ENCODE measurements at regions not wholly inside any gene's neighbourhood (a gene's known extent, or its start where the extent isn't known, plus 50 kb on each side); places are given as distances from the start of the nearest gene placed in this dataset.
"Not testable (repeated sequence)": the region's sequence is repeated elsewhere in the genome, so short reads cannot be mapped to it uniquely, and the experiment has no call there.

DNA sequence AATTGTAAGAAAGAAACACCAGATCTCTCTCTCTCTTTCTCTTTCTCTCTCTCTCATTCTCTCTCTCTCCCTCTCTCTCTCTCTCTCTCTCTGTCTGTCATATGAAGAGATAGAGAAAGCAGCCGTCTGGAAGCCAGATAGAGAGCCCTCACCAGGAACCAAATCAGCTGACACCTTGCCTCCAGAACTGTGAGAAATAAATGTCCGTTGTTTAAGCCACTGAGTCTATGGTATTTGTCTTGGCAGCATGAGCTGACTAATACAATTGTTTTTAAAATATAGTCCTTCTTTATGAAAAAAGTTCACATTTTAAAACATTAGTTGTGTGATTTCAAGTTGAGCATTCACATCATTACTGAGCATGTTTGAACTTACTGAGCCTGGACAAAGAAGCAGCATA lies 275.6 kb downstream of the CETN3 start:
- DNase-seq (ENCODE audit: low read depth in 2 of 2) = no peak

DNA sequence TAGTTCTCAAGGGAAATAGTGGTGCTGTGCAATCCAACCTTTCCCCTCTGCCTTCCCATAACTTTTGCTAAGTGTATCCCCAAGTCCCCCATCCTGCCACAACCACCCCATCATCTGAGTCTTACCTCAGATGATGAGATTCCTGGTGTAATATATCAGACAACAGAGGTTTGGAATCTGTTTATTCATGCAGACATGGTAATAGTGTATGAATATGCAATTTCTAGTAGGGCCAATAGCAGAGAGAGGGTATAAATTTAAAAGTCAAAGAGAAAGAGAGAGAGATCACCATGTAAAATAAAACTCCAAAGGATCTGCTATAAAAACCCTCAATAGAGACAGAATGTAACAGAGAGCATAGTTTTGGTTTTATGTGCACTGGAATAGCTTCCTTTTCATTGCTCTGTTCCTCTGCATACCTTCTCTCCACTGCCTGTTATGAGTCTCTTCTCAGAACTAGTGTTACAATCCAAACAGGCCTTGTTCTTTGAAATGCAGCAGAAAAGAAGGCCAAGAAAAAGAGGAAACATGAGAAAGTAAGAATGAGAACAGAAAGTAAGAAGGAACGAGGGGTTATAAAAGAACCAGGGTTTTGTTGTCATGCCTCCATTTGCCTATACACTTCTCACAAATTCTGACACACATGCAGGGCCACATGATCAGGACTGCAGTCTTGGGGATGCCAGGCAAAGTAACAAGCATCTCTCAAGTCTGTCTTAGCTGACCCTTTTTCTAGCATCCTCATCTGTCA lies 278.0 kb downstream of the CETN3 start:
- no peak for DNase-seq (ENCODE audit: low read depth in 2 of 2)

DNA sequence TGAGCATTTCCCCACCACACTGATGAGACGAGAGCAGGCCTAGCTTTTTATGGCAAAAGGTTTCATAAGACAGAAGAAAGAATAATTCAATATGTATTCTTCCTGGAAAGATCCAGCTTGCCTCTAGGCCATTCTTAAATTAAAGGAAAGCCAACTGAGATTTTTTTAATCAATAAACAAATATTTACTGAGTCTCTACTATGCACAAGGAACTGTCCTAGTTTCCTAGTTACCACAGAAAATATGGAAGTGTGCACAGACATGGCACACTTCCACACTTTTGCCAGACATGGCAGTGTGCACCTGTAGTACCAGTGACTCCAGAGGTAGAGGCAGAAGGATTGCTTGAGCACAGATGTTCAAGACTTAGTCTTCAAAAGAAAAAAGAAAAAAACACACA lies 281.0 kb downstream of the CETN3 start:
- no peak for DNase-seq (ENCODE audit: low read depth in 2 of 2)

DNA sequence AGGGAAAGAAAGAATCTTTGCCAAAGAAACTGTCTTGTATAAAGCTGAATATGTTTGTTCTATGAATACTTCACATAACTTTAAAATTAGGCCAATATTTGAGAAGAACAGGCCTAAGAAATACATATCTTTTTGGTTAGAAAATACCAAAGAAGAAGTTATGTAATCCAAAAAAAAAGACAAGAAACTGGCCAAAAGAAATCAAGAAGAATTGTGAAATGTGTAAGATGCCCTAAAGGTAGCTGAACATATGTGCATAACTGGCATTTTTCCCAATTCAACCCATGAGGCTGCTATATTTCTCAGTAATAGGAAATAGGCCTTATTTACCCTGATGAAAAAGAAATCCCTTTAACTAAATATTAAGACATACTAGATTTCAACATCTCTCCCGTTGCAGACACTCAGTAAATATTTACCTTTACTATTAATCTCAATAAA lies 290.0 kb downstream of the CETN3 start:
- peak; percentile 39 to 40 for DNase-seq (ENCODE audit: low read depth in 2 of 2)

DNA sequence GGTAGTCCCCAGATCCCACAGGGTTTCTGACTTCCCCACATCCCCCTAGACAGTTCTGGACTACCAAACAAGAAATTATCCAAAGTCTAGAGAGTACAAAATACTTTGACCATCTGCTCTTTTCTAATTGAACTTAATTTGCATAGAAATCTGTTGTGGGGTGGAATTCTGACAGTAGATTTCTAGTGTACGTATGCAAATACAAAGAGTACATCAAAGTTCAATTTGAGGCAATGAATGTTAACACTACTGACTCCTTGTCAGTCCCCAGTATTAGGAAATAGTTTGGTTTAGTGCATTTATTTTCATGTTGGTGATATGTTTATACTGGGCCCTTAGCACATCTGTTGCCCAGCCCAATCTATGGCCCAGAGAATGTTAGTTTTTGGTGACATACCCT lies 292.6 kb downstream of the CETN3 start:
- no peak for DNase-seq (ENCODE audit: low read depth in 2 of 2)

DNA sequence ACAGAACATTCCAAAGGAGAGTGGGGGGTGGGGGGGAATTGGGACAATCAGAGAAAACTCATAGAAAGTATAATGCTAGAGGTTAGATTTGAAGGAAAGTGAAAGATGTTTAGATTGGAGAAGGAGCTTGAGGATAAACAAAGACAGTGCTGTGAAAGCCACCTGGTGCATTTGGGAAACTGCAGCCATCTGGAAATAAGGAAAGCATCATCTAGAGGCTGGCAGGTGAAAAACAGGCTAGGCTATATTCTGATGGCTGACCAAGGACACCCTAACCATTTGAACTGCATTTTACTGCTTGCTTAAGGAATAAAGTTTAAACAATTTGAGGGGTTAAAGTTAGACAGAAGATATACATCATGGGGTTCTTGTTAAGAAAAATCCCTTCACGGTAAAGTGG lies 296.4 kb downstream of the CETN3 start:
- no peak for DNase-seq (ENCODE audit: low read depth in 2 of 2)

DNA sequence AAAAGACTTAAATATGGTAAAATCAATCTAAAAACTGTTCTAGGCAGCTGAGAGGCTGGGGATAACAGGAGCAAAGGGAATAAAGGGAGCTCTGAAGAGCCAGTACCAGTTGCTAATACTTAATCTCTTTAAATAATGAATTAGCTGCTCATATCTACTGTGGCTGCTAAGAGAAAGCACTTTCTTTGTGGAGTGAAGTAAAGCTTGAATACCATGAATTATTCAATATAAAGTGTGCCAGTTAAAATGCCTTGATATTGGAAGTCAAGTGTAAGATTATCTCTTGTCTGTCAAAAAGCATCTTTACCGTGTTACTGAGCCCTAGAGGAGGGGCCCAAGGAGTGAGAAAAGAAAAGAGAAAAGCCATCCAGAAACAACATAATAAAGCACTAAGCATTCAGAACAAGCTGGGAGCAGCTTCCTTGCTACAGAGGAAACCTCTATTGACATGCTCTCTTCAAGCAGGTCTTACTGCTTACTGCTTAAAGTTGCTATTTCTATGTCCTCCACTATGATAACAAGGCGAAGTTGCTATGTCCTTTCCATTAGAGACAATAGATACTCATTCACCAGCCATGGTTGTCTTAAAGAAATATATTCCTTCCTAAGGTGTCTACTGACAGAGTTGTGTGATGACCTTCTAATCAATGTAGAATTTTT lies 297.4 kb downstream of the CETN3 start:
- DNase-seq (ENCODE audit: low read depth in 2 of 2) = no peak

DNA sequence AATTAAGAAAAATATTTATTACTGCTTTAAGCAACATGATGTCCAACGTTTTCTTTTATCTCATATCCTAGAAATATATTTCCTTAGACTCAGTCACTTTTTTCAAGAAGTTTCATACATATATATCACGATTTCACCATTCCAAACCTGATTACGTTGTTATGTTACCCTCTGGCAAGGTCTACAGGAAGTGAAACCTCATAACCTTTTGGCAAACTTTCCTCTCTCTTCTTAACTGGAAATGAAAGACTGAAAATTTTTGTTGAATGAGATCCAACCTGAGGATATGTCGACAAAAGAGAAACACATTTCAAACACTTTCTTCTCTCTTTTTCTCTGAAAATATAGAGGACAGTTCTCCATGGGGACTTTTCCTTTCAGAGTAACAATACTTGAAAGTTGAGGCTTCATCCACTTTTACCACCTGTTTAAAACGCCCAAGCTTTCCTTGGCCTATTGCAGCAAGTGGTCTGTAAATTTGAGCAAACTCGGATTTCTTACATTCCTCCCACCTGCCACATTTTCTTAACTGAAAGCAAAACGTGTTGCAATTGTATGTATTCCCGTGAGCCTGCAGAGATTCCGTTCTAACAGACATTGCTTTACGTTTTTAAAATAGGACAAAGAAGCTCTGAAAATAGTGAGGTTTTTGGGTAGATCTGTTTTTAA lies 298.1 kb downstream of the CETN3 start:
- no peak for DNase-seq (ENCODE audit: low read depth in 2 of 2)

DNA sequence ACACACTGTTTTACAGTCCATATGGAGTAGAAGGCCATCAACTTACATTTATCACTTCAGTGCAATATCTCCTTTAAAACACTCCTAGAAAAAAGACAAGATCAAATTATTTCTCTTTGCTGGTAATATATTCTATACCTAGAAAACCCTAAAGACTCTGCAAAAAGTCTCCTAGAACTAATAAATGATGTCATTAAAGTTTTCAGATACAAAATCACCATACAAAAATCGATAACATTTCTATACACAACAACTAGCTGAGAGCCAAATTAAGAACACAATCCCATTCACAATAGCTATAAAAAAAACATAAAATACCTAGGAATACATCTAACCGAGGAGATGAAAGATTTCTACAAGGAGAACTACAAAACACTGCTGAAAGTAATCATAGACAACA lies 300.3 kb downstream of the CETN3 start:
- no peak for DNase-seq (ENCODE audit: low read depth in 2 of 2)

DNA sequence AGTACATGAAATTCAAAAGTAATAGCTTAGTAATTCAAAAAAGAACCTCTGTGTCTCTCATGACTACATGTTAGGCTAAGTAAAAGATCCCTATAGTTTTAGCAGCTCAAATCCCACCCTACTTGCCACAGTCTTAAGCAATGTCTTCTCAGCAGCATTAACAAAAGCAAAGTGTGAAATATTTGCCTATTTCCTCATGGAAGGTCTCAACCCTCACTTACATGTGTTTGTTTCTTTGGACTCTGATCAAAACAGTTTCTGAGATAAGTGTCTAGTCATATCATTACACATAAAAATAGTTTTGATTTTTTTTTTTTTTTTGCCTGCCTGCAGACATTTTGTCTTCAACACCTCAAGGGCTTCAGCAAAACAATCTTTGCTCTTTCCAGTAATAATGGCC lies 310.5 kb downstream of the CETN3 start:
- no peak for DNase-seq (ENCODE audit: low read depth in 2 of 2)

DNA sequence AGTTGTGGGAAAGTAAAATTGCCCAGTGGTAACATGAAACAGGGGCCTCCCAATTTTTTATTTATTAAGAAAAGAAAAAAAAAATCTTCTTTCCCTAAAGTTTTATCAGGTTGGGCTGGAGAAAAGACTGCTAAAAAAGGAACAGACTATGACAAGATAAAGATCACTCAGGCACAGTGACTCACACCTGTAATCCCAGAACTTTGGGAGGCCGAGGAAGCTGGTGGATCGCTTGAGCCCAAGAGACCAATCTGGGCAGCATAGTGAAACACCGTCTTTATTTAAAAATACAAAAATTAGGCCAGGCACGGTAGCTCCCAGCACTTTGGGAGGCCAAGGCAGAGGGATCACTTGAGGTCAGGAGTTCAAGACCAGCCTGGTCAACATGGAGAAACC lies 312.5 kb downstream of the CETN3 start:
- DNase-seq (ENCODE audit: low read depth in 2 of 2) = no peak

DNA sequence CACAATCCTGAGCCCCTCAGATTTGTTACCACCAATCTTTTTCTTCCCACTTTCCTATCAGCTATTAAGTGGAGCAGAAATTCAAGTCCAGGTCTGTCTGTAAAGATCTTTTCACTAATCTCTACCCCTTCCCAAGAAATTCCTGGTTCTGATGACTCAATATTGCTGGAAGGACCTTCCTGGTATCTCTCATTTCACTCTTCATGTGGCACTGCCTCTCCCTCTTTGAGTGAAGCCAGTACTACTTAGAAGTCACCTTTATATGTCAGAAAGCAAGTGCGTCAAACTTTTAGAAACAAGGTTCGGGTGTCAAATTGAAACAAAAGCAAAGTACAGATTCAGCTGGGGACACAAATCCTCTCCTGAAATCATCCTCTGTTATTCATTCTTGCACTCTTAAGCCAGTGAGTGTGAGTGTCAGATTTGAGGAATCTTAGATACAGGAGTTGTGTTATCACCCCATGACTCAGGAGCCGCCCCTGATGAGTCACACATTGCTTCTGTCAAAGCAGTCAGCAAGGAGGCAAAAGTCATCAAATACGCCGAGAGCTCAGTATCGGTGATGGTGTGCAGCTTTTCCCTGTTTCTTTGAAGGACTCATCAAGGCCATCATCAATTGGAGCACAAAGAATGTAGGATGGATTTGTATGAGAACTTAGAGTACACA lies 313.0 kb downstream of the CETN3 start:
- peak; percentile 60 to 65 for DNase-seq (ENCODE audit: low read depth in 2 of 2)

DNA sequence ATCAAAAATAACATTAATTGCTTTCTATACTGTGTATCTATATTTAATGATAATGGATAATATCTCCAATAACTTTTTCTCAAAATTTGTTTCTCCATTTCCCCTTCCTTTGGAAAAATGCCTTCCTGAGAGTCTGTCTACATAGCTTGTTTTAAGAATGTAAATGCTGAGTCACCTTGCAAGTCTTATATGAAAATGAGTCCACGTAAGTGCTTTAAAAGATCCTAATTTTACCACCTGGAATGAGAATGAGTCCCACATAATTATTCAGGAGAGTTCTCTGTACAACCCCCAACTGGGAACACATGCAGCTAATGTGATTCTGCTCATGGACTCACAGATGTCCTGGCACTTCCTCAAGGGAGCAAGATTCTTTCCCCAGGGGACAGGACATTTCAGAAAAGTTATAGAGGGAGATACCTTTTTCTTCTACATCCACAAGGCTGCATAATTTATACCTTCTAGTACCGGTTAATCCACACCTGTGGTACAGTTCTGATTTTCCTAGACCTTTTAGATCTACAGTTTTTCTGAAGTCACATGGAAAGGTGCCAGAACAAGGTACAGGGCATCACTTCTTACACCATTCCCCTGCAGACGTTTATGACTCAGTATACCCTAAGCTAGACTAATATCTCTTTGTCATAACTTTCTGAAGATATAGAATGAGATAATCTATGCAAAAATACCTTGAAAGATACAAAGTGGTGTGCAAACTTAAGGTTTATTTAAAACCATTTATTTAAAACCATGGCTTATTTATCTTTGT lies 314.1 kb downstream of the CETN3 start:
- no peak for DNase-seq (ENCODE audit: low read depth in 2 of 2)

DNA sequence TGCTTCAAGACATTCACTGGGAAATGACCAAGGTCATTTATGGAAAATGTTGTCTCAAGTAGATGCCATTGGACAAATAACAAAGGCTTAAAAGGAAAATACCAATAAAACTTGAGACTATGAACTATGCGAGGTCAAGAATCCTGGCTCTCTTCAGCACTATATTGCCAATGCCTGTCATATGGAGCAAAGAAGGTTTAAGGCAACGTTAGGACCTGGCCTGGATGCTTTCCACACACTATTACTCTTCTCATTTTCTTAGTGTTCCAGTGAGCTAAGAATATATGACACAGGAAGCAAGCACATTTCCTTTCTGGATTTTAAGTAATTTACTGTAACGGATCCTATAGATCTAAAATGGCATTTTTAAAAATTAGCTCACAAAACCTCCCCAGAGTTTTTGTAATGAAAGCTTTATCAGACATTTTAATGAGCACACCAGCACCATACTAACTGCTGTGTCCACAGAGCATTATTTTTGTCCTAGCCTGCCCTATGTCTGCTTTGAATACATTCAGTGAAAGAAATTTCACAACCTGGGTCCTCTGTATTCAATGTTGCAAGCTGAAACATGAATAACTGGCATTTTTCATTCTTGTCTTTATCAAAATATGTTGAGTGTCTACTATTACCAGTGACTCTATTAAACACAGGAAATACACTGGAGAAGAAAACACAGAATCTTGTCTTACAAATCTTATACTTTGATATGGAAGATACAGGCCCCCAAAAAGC lies 315.6 kb downstream of the CETN3 start:
- DNase-seq (ENCODE audit: low read depth in 2 of 2) = no peak

DNA sequence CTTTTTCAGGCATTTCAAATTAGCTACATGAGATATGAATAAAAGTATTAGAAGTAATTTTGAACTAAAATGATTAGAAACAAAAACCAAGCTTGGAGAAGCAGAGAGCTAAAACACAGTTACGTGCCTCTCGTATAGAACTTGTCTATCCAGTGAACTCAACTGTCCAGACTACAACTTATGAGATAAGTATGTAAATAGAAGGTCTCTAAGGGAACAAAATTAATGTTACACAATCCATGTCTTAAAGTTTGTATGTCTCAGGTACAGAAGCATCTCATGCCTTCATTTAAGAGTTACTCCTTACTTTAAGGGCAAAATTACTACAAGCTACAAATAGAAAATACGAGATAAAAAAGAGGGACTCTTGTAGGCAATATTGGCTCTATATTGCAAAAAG lies 316.8 kb downstream of the CETN3 start:
- no peak for DNase-seq (ENCODE audit: low read depth in 2 of 2)

DNA sequence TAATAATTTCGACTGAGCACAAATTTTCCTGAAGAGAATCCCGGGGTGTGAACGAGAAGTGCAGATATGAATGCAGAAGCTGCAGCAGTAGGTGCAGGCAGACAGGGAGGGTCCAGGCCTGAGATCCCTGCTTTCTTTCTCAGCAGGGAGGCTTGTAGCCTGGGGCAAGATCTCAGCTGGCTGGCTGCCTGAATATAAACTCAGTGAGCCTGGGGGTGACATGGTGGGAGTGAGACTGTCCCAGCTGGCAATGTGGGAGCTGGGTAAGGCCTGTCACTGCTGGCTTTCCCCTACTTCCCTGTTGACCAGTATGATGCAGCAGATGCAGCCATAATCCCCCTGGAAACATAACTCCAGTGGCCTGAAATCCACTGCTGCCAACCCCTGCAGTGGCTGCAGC lies 325.2 kb downstream of the CETN3 start:
- DNase-seq (ENCODE audit: low read depth in 2 of 2) = no peak

DNA sequence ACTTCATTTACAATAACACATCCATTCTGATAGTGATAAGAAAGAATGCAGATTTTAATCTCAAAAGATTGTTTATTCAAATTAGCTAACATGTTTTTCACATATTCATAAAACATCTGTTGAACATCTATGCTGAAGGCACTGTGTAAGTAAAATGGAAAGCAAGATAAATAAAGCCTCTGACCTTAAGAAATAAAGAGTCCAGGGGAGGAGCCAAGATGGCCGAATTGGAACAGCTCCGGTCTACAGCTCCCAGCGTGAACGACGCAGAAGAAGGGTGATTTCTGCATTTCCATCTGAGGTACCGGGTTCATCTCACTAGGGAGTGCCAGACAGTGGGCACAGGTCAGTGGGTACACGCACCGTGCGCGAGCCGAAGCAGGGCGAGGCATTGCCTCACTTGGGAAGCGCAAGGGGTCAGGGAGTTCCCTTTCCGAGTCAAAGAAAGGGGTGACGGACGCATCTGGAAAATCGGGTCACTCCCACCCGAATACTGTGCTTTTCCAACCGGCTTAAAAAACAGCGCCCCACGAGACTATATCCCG lies 336.5 kb downstream of the CETN3 start:
- not testable (repeated sequence) for DNase-seq (ENCODE audit: low read depth in 2 of 2)

DNA sequence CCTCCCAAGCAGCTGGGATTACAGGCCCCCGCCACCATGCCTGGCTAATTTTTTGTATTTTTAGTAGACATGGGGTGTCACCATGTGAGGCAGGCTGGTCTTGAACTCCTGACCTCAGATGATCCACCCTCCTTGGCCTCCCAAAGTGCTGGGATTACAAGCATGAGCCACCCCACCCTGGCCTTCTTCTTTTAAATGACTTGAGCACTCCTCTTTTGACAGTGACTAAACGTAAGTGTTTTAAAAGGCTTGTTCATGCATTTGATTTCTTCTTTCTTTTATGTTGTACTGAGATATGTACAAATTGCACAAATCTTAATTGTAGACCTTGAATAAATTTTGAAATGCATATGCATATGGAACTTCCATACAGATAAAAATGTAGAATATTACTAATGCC lies 337.9 kb downstream of the CETN3 start:
- no peak for DNase-seq (ENCODE audit: low read depth in 2 of 2)

DNA sequence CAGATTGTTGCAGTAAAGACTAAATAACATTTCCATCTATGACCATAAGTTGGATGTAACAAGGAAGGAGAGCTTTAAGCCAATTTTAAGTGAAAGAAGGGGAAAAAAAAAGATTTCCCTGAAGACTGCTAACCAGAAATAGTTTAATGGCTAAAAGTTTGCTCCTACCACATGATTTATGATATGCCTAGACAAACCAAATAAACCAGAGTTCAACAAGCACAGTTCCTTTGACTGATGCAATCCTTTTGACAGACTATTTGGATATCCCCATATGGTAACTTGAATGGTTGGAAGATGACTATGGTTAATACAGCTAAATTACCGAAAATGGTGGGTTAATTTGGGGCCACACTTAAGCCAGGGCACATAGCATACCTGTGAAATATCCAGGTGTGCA lies 338.5 kb downstream of the CETN3 start:
- peak; percentile 35 to 37 for DNase-seq (ENCODE audit: low read depth in 2 of 2)

DNA sequence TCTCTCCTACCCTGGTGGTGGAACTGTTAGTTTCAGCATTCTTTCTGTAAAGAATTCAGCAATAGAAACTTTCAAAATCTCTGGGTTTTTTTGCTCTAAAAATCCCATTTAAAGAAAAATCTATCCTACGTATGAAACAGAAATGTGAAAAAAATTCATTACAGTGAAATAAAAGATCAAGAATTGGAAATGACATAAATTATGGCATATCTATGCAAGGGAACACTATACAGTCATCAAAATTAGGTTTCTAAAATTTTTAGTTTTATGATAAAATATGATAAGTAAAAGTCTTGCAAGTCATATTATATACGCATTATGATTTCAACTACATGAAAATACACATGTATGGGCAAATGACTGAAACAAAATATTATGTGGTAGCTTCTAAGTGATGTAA lies 342.6 kb downstream of the CETN3 start:
- DNase-seq (ENCODE audit: low read depth in 2 of 2) = no peak
